ENCODE measurements at regions not wholly inside any gene's neighbourhood (a gene's known extent, or its start where the extent isn't known, plus 50 kb on each side); places are given as distances from the start of the nearest gene placed in this dataset.

DNA sequence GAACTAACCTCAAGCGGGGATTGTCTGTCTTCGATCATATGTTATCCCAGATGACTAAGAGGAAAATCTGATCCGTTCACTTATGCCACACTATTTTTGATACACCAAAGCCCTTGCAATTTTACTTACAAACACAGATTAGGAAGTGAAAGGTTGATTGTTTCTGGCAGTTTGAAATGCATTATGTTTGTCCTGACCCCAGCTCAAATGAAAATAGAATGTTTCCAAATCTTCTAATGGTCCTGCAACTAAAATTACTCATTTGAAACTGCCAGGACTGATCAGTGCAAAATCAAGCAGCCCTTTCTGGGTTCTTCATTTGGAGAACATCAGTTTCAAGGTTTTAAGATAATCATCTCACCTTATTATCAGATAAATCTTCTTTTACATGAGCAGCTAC lies 696.7 kb upstream of the WWC1 start (continued):
- TF ChIP-seq ATF2 (CRISPR knock-in tag; IDR thresholded peaks at IDR 0.05; ENCODE audit: borderline replicate concordance, low read depth): no peak
- TF ChIP-seq, protein P1, sequence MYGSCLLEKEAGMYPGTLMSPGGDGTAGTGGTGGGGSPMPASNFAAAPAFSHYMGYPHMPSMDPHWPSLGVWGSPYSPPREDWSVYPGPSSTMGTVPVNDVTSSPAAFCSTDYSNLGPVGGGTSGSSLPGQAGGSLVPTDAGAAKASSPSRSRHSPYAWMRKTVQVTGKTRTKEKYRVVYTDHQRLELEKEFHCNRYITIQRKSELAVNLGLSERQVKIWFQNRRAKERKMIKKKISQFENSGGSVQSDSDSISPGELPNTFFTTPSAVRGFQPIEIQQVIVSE (CRISPR knock-in tag; IDR thresholded peaks at IDR 0.05; ENCODE audit: borderline replicate concordance): no peak

DNA sequence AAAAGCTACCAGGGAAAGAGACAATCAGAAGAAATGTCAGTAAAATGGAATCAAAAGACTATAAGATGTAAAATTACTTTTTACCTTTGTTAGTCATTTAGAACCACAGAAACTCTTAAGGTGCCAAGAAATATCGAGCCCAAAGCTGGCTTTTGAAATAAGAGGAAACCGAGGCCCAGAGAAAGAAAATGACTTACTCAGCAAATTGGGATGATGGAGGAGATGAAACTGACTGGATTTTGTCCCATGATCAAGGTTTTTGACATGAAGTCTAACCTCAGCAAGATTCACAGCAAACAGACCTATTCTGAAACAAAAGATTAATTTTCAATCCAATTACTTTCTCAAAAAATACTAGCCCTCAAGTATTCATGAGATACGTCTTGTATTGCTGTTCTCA lies 696.2 kb upstream of the WWC1 start:
- Mint-ChIP-seq H3K4me3 (no peak overlapping the region), H3K36me3 (no peaks in the 10 kb centered on the region), H3K27ac (no peak overlapping the region), H3K27me3 (ENCODE audit: low read depth) (no peaks in the 10 kb centered on the region), H3K9me3 (no peaks in the 10 kb centered on the region), H3K4me1 (no peaks in the 10 kb centered on the region)
- ATAC-seq (no peak), DNase-seq (ENCODE audit: low spot score) (no peak)
- ChIA-PET POLR2A (no interaction called here), CTCF (no interaction called here)
- no peak for TF ChIP-seq GTF2I (CRISPR knock-in tag; conservative IDR thresholded peaks at IDR 0.05)
- TF ChIP-seq ZNF138 (CRISPR knock-in tag; conservative IDR thresholded peaks at IDR 0.05): no peak
- no peak for TF ChIP-seq ESRRA (CRISPR knock-in tag; IDR thresholded peaks at IDR 0.05; ENCODE audit: borderline replicate concordance)
- TF ChIP-seq ZNF263 (CRISPR knock-in tag; IDR thresholded peaks at IDR 0.05; ENCODE audit: low read depth): no peak
- no peak for TF ChIP-seq PRRX2 (CRISPR knock-in tag; IDR thresholded peaks at IDR 0.05)

- H3K27me3 Mint-ChIP-seq (ENCODE audit: low read depth): no peaks in the 10 kb centered on the region
- no peak for DNase-seq (ENCODE audit: low spot score)
- POLR2A ChIA-PET: no interaction called here
- H3K9me3 Mint-ChIP-seq: no peaks in the 10 kb centered on the region
- ATAC-seq: no peak
- CTCF ChIA-PET: no interaction called here
- H3K27ac Mint-ChIP-seq: no peak overlapping the region
- TF ChIP-seq, protein P2, sequence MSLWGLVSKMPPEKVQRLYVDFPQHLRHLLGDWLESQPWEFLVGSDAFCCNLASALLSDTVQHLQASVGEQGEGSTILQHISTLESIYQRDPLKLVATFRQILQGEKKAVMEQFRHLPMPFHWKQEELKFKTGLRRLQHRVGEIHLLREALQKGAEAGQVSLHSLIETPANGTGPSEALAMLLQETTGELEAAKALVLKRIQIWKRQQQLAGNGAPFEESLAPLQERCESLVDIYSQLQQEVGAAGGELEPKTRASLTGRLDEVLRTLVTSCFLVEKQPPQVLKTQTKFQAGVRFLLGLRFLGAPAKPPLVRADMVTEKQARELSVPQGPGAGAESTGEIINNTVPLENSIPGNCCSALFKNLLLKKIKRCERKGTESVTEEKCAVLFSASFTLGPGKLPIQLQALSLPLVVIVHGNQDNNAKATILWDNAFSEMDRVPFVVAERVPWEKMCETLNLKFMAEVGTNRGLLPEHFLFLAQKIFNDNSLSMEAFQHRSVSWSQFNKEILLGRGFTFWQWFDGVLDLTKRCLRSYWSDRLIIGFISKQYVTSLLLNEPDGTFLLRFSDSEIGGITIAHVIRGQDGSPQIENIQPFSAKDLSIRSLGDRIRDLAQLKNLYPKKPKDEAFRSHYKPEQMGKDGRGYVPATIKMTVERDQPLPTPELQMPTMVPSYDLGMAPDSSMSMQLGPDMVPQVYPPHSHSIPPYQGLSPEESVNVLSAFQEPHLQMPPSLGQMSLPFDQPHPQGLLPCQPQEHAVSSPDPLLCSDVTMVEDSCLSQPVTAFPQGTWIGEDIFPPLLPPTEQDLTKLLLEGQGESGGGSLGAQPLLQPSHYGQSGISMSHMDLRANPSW (CRISPR knock-in tag; conservative IDR thresholded peaks at IDR 0.05; ENCODE audit: low read depth): no peak
- no peak for TF ChIP-seq ATF2 (CRISPR knock-in tag; IDR thresholded peaks at IDR 0.05; ENCODE audit: borderline replicate concordance, low read depth)
- TF ChIP-seq, protein P3, sequence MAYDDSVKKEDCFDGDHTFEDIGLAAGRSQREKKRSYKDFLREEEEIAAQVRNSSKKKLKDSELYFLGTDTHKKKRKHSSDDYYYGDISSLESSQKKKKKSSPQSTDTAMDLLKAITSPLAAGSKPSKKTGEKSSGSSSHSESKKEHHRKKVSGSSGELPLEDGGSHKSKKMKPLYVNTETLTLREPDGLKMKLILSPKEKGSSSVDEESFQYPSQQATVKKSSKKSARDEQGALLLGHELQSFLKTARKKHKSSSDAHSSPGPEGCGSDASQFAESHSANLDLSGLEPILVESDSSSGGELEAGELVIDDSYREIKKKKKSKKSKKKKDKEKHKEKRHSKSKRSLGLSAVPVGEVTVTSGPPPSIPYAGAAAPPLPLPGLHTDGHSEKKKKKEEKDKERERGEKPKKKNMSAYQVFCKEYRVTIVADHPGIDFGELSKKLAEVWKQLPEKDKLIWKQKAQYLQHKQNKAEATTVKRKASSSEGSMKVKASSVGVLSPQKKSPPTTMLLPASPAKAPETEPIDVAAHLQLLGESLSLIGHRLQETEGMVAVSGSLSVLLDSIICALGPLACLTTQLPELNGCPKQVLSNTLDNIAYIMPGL (CRISPR knock-in tag; IDR thresholded peaks at IDR 0.05): no peak
- TF ChIP-seq OVOL2 (CRISPR knock-in tag; IDR thresholded peaks at IDR 0.05; ENCODE audit: borderline replicate concordance): no peak
- no peak for TF ChIP-seq E2F4 (CRISPR knock-in tag; IDR thresholded peaks at IDR 0.05; ENCODE audit: borderline replicate concordance, low read depth)
- no peak for TF ChIP-seq PREB (CRISPR knock-in tag; IDR thresholded peaks at IDR 0.05; ENCODE audit: borderline replicate concordance)
- no peak for TF ChIP-seq TCF7 (CRISPR knock-in tag; IDR thresholded peaks at IDR 0.05; ENCODE audit: low read depth)
- TF ChIP-seq ETV6 (CRISPR knock-in tag; IDR thresholded peaks at IDR 0.05): no peak
- TF ChIP-seq TEAD1 (CRISPR knock-in tag; IDR thresholded peaks at IDR 0.05): no peak
- TF ChIP-seq ZNF138 (CRISPR knock-in tag; conservative IDR thresholded peaks at IDR 0.05): no peak
- TF ChIP-seq, protein P4, sequence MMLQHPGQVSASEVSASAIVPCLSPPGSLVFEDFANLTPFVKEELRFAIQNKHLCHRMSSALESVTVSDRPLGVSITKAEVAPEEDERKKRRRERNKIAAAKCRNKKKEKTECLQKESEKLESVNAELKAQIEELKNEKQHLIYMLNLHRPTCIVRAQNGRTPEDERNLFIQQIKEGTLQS (CRISPR knock-in tag; conservative IDR thresholded peaks at IDR 0.05): no peak
- no peak for TF ChIP-seq ZNF423 (CRISPR knock-in tag; IDR thresholded peaks at IDR 0.05)
- no peak overlapping the region for H3K4me3 Mint-ChIP-seq
- peaks cover 8% of the 10 kb centered on the region for H3K4me1 Mint-ChIP-seq
- H3K36me3 Mint-ChIP-seq: no peaks in the 10 kb centered on the region
Measured at GRCh38 chr5:167598166-167598565, 693.3 kb upstream of the WWC1 start.
